ENCODE measurements at regions not wholly inside any gene's neighbourhood (a gene's known extent, or its start where the extent isn't known, plus 50 kb on each side); places are given as distances from the start of the nearest gene placed in this dataset.

- WGBS: 84% methylated on average over 6 of the region's 6 CpGs
- intact Hi-C loops (cut with DNase I): no loop called here
- Histone ChIP-seq H3K27ac (no peak overlapping the region), H3K36me3 (no peaks in the 10 kb centered on the region), H3K4me3 (no peak overlapping the region), H3K4me1 (replicated peaks) (no peaks in the 10 kb centered on the region), H3K9me3 (no peaks in the 10 kb centered on the region), H3K27me3 (replicated peaks; ENCODE audit: insufficient read depth) (no peaks in the 10 kb centered on the region)
- TF ChIP-seq POLR2AphosphoS5 (IDR thresholded peaks at IDR 0.05) (no peak), CTCF (IDR thresholded peaks at IDR 0.05) (no peak), POLR2A (IDR thresholded peaks at IDR 0.05) (no peak)
- no peak for DNase-seq (ENCODE audit: low spot score)
Measured at GRCh38 chr11:110809417-110810199, 97.4 kb upstream of the ARHGAP20 start.

GRCh38 chr11:110808248-110808647, 96.0 kb upstream of the ARHGAP20 start:
- H3K4me3 ChIP-seq: no peak overlapping the region
- intact Hi-C loops (cut with DNase I): no loop called here
- H3K4me1 ChIP-seq (replicated peaks): no peaks in the 10 kb centered on the region
- no peak for DNase-seq (ENCODE audit: low spot score)
- 88% methylated on average over 6 of the region's 6 CpGs for WGBS
- TF ChIP-seq CTCF (IDR thresholded peaks at IDR 0.05) (no peak), POLR2A (IDR thresholded peaks at IDR 0.05) (no peak), POLR2AphosphoS5 (IDR thresholded peaks at IDR 0.05) (no peak)
- H3K27me3 ChIP-seq (replicated peaks; ENCODE audit: insufficient read depth): no peaks in the 10 kb centered on the region
- no peaks in the 10 kb centered on the region for H3K9me3 ChIP-seq
- no peaks in the 10 kb centered on the region for H3K36me3 ChIP-seq
- no peak overlapping the region for H3K27ac ChIP-seq

- no peak for TF ChIP-seq POLR2A (IDR thresholded peaks at IDR 0.05)
- no peak for TF ChIP-seq CTCF (IDR thresholded peaks at IDR 0.05)
- no peak for TF ChIP-seq POLR2AphosphoS5 (IDR thresholded peaks at IDR 0.05)
- WGBS: 96% methylated on average over 2 of the region's 2 CpGs
- Histone ChIP-seq H3K27ac (no peak overlapping the region), H3K4me1 (replicated peaks) (no peaks in the 10 kb centered on the region), H3K27me3 (replicated peaks; ENCODE audit: insufficient read depth) (no peaks in the 10 kb centered on the region), H3K9me3 (no peaks in the 10 kb centered on the region), H3K36me3 (no peaks in the 10 kb centered on the region), H3K4me3 (no peak overlapping the region)
- intact Hi-C loops (cut with DNase I): no loop called here
- DNase-seq (ENCODE audit: low spot score): no peak
Measured at GRCh38 chr11:110807801-110808200, 95.6 kb upstream of the ARHGAP20 start.

DNA sequence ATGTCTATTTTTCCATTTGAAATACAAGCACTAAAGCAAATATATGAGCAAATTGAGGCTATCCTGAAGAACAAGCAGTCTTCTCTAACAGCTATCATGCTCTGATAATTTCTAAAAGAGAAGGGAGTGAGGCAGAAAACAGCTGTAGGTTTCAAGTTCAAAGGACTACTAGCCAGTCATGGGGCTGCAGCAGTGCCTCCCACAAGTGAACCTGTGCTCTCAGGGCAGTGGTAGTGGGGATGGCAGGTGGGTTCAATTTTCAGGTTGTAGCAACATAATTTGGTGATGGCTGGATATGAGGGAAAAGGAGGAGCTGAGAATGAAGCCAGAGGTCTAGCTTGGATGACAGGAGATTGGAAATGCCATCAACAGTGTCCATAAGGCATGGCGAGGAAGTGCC, 93.5 kb upstream of the ARHGAP20 start:
- TF ChIP-seq CTCF (IDR thresholded peaks at IDR 0.05) (no peak), POLR2AphosphoS5 (IDR thresholded peaks at IDR 0.05) (no peak), POLR2A (IDR thresholded peaks at IDR 0.05) (no peak)
- Histone ChIP-seq H3K36me3 (no peaks in the 10 kb centered on the region), H3K9me3 (no peaks in the 10 kb centered on the region), H3K4me3 (no peak overlapping the region), H3K4me1 (replicated peaks) (no peaks in the 10 kb centered on the region), H3K27ac (no peak overlapping the region), H3K27me3 (replicated peaks; ENCODE audit: insufficient read depth) (no peaks in the 10 kb centered on the region)
- no peak for DNase-seq (ENCODE audit: low spot score)
- intact Hi-C loops (cut with DNase I): no loop called here
- 88% methylated on average over 1 of the region's 1 CpG for WGBS

DNA sequence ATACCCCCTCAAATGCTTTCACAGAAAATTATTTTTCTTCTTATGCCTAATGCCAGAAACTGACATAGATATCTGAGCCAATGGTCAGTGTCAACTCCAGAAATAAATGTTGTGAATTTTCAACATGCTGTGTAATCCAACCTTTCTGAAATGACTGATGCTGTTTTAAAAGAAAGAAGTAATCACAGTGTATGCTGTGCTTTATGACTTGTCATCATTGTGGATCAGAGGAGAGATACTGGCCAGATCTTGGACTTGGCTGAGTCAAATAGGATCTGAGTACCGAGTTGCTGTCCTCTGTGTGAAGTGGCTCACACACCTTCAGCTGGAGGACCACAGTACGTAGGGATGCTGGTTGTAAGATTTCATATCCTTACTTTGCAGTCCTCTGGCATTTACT, 89.9 kb upstream of the ARHGAP20 start:
- Histone ChIP-seq H3K4me3 (no peak overlapping the region), H3K27me3 (replicated peaks; ENCODE audit: insufficient read depth) (no peaks in the 10 kb centered on the region), H3K4me1 (replicated peaks) (no peaks in the 10 kb centered on the region), H3K36me3 (no peaks in the 10 kb centered on the region), H3K27ac (no peak overlapping the region), H3K9me3 (no peaks in the 10 kb centered on the region)
- no peak for DNase-seq (ENCODE audit: low spot score)
- no peak for TF ChIP-seq POLR2A (IDR thresholded peaks at IDR 0.05)
- TF ChIP-seq POLR2AphosphoS5 (IDR thresholded peaks at IDR 0.05): no peak
- no peak for TF ChIP-seq CTCF (IDR thresholded peaks at IDR 0.05)
- WGBS: 72% methylated on average over 2 of the region's 2 CpGs
- intact Hi-C loops (cut with DNase I): no loop called here
